ENCODE measurements at regions not wholly inside any gene's neighbourhood (a gene's known extent, or its start where the extent isn't known, plus 50 kb on each side); places are given as distances from the start of the nearest gene placed in this dataset.

DNA sequence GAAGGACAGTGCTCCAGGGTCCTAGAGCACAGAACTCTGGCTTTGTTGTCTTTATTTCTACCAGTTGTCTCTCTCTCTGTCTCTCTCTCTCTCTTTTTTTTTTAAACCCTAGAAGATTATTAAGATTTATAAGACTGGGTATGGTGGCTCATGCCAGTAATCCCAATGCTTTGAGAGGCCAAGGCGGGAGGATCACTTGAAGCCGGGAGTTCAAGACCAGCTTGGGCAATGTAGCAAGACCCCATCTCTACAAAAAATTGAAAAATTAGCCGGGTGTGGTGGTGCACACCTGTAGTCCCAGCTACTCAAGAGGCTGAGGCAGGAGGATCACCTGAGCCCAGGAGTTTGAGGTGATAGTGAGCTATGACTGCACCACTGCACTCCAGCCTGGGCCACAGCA lies 65.0 kb upstream of the ABL1 start:
- TF ChIP-seq, protein P1, sequence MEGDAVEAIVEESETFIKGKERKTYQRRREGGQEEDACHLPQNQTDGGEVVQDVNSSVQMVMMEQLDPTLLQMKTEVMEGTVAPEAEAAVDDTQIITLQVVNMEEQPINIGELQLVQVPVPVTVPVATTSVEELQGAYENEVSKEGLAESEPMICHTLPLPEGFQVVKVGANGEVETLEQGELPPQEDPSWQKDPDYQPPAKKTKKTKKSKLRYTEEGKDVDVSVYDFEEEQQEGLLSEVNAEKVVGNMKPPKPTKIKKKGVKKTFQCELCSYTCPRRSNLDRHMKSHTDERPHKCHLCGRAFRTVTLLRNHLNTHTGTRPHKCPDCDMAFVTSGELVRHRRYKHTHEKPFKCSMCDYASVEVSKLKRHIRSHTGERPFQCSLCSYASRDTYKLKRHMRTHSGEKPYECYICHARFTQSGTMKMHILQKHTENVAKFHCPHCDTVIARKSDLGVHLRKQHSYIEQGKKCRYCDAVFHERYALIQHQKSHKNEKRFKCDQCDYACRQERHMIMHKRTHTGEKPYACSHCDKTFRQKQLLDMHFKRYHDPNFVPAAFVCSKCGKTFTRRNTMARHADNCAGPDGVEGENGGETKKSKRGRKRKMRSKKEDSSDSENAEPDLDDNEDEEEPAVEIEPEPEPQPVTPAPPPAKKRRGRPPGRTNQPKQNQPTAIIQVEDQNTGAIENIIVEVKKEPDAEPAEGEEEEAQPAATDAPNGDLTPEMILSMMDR (conservative IDR thresholded peaks at IDR 0.05; ENCODE audit: low read depth, low read length), result no peak
- TF ChIP-seq EZH2 (IDR thresholded peaks at IDR 0.05; ENCODE audit: borderline replicate concordance, low read depth, low read length, poor library complexity, severe bottlenecking), result no peak

All from A673 (cell line).